Keratinocyte (primary cell): ENCODE measurements at regions not wholly inside any gene's neighbourhood (a gene's known extent, or its start where the extent isn't known, plus 50 kb on each side); places are given as distances from the start of the nearest gene placed in this dataset.

Source experiments
- DNase-seq: peaks from one replicate; pipeline ENCODE4 v3.0.0-alpha.2; 2011; ENCODE audit warnings: low read depth, missing footprints, low spot score
- FAIRE-seq: peaks from 2 replicates; lab custom pipeline; 2011; peaks lifted over from hg19 to GRCh38; lab: Jason Lieb, UNC
- H2AFZ ChIP-seq: 2 replicates; pipeline ENCODE4 v1.6.0; 2012; ENCODE audit warnings: low read length, control low read depth, inconsistent platforms; ENCODE audit not compliant: control insufficient read depth
- H3K27ac ChIP-seq: 2 replicates; pipeline ENCODE4 v1.5.1; 2011; ENCODE audit warnings: low read length; ENCODE audit not compliant: control insufficient read depth, insufficient read depth
- H3K27me3 ChIP-seq: 3 replicates; pipeline ENCODE4 v1.6.0; 2011; ENCODE audit warnings: low read length; ENCODE audit not compliant: control insufficient read depth, insufficient read depth; ENCODE audit errors: extremely low read depth
- H3K36me3 ChIP-seq, 2 experiments: 2 replicates in 1 of 2; 3 replicates in 1 of 2; pipeline ENCODE4 v1.5.1; 2011; ENCODE audit warnings: low read length in 2 of 2, mild to moderate bottlenecking in 1 of 2; ENCODE audit not compliant: control insufficient read depth in 2 of 2, insufficient read depth in 2 of 2; ENCODE audit errors: extremely low read depth in 1 of 2
- H3K4me1 ChIP-seq: 3 replicates; pipeline ENCODE4 v1.5.1; 2011; ENCODE audit warnings: low read length; ENCODE audit not compliant: control insufficient read depth, insufficient read depth; ENCODE audit errors: extremely low read depth
- H3K4me2 ChIP-seq: 3 replicates; pipeline ENCODE4 v1.6.0; 2011; ENCODE audit warnings: low read depth, low read length; ENCODE audit not compliant: control insufficient read depth, insufficient read depth; ENCODE audit errors: extremely low read depth
- H3K4me3 ChIP-seq, 3 experiments: fragments of 200-600 bp in 1 of 3; sonication (generic) in 1 of 3; 2 replicates in 2 of 3; 3 replicates in 1 of 3; pipeline ENCODE4 v1.5.1; 2011 to 2016; ENCODE audit warnings: low read length in 3 of 3, mild to moderate bottlenecking in 3 of 3, control low read depth in 2 of 3, inconsistent platforms in 1 of 3, low read depth in 1 of 3, mixed read lengths in 1 of 3, mixed run types in 1 of 3, moderate library complexity in 1 of 3; ENCODE audit not compliant: control insufficient read depth in 2 of 3, insufficient read depth in 2 of 3; ENCODE audit errors: extremely low read depth in 1 of 3
- H3K79me2 ChIP-seq: 2 replicates; pipeline ENCODE4 v1.6.0; 2012; ENCODE audit warnings: low read length; ENCODE audit not compliant: control insufficient read depth, insufficient read depth
- H3K9ac ChIP-seq: 3 replicates; pipeline ENCODE4 v1.6.0; 2011; ENCODE audit warnings: low read length; ENCODE audit not compliant: control insufficient read depth, insufficient read depth; ENCODE audit errors: extremely low read depth
- H3K9me1 ChIP-seq: 3 replicates; pipeline ENCODE4 v1.6.0; 2011; ENCODE audit warnings: low read length; ENCODE audit not compliant: control insufficient read depth, insufficient read depth; ENCODE audit errors: extremely low read depth
- H3K9me3 ChIP-seq: 2 replicates; pipeline ENCODE4 v1.5.1; 2012; ENCODE audit warnings: low read depth, low read length; ENCODE audit not compliant: control insufficient read depth
- H4K20me1 ChIP-seq: 3 replicates; pipeline ENCODE4 v1.6.0; 2011; ENCODE audit warnings: low read length; ENCODE audit not compliant: control insufficient read depth, insufficient read depth; ENCODE audit errors: extremely low read depth
- CTCF ChIP-seq, 3 experiments: IDR thresholded peaks in 1 of 3; conservative IDR thresholded peaks in 1 of 3; optimal IDR thresholded peaks in 1 of 3; 2 replicates in 2 of 3; 3 replicates in 1 of 3; pipeline versions ENCODE3 to v1.5.1; 2011; ENCODE audit warnings: low read length in 3 of 3, mild to moderate bottlenecking in 3 of 3, moderate library complexity in 2 of 3, control low read depth in 1 of 3, inconsistent platforms in 1 of 3; ENCODE audit not compliant: insufficient read depth in 2 of 3; ENCODE audit errors: extremely low read depth in 1 of 3
- EZH2 ChIP-seq: IDR thresholded peaks from one replicate; pipeline ENCODE4 v1.6.1; 2012; ENCODE audit warnings: inconsistent platforms, mild to moderate bottlenecking, low read length, moderate library complexity
- dilution Hi-C: fragments of 300-500 bp; cut with MboI; formaldehyde crosslinking; loops from one replicate; pipeline ENCODE4 v1.7.0; 2020; ENCODE audit warnings: low sequenced_read_pairs; ENCODE audit not compliant: extremely low pct_ligation_motif_present

- Histone ChIP-seq H3K9me1 (no peaks in the 10 kb centered on the region), H3K9me3 (no peaks in the 10 kb centered on the region), H3K79me2 (no peaks in the 10 kb centered on the region), H3K27ac (peak overlapping the region; percentile 55), H3K4me1 (peaks cover 23% of the 10 kb centered on the region), H2AFZ (peak overlapping the region; percentile 64), H3K4me3 (peak overlapping the region; percentile 21 to 69 (median 48)), H3K36me3 (no peaks in the 10 kb centered on the region), H4K20me1 (no peaks in the 10 kb centered on the region), H3K4me2 (peak overlapping the region; percentile 84), H3K27me3 (no peaks in the 10 kb centered on the region), H3K9ac (peak overlapping the region; percentile 24)
- peak; percentile 75 for FAIRE-seq
- DNase-seq: no peak
- TF ChIP-seq EZH2 (no peak), CTCF (optimal IDR thresholded peaks at IDR 0.05 in 1 of 3, IDR thresholded peaks at IDR 0.05 in 1 of 3, conservative IDR thresholded peaks at IDR 0.05 in 1 of 3; ENCODE audit: extremely low read depth in 1 of 3, insufficient read depth in 2 of 3, low read length in 3 of 3) (no peak)
- dilution Hi-C loops: no loop called here
Measured at GRCh38 chr6:26183581-26184366, 96.5 kb downstream of the HFE start.

GRCh38 chr6:26184367-26184891 lies 97.2 kb downstream of the HFE start:
- no peaks in the 10 kb centered on the region for H3K36me3 ChIP-seq
- peak overlapping the region; percentile 84 for H3K4me2 ChIP-seq
- FAIRE-seq (no peak), DNase-seq (no peak)
- no peaks in the 10 kb centered on the region for H3K79me2 ChIP-seq
- H3K9me1 ChIP-seq: no peaks in the 10 kb centered on the region
- peaks cover 23% of the 10 kb centered on the region for H3K4me1 ChIP-seq
- no peaks in the 10 kb centered on the region for H4K20me1 ChIP-seq
- dilution Hi-C loops: no loop called here
- H3K9me3 ChIP-seq: no peaks in the 10 kb centered on the region
- H3K9ac ChIP-seq: peak overlapping the region; percentile 24
- H3K27ac ChIP-seq: no peak overlapping the region
- no peak for TF ChIP-seq EZH2
- TF ChIP-seq CTCF (optimal IDR thresholded peaks at IDR 0.05 in 1 of 3, IDR thresholded peaks at IDR 0.05 in 1 of 3, conservative IDR thresholded peaks at IDR 0.05 in 1 of 3; ENCODE audit: extremely low read depth in 1 of 3, insufficient read depth in 2 of 3, low read length in 3 of 3): no peak
- no peak overlapping the region for H2AFZ ChIP-seq
- H3K4me3 ChIP-seq: peak overlapping the region in 2 of 3 experiments; percentile 48 to 69
- no peaks in the 10 kb centered on the region for H3K27me3 ChIP-seq
